ENCODE measurements at regions not wholly inside any gene's neighbourhood (a gene's known extent, or its start where the extent isn't known, plus 50 kb on each side); places are given as distances from the start of the nearest gene placed in this dataset.
"Not testable (repeated sequence)": the region's sequence is repeated elsewhere in the genome, so short reads cannot be mapped to it uniquely, and the experiment has no call there.

GRCh38 chr5:9838916-9839315, 208.8 kb upstream of the TAS2R1 start:
- intact Hi-C loops (cut with DNase I) = no loop called here
- peak; percentile 22 to 87 (median 62) for DNase-seq

GRCh38 chr5:9834871-9835770, 205.0 kb upstream of the TAS2R1 start:
- DNase-seq = peak in 1 of 42 donors; percentile 6
- intact Hi-C loops (cut with DNase I) = no loop called here

DNA sequence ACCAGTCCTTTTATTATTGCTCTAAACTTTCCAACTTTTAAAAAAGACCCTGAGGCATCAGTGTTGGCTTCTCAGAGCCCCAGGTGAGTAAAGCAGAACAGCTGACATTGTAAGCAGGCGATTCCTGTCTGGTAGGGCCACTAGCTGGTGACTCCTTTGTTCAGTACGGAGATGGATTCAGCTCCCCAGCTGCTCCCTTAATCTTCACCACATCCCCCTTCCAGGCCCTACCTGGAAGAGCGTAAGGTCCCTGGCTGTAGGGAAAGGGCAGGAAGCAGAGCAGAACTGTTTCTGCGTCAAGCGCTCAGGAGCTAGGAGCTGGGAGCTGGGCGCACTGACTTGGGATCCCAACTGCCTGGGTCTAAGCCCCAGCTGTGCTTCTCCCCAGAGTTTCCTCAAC, 203.7 kb upstream of the TAS2R1 start:
- intact Hi-C loops (cut with DNase I) = no loop called here
- no peak for DNase-seq

DNA sequence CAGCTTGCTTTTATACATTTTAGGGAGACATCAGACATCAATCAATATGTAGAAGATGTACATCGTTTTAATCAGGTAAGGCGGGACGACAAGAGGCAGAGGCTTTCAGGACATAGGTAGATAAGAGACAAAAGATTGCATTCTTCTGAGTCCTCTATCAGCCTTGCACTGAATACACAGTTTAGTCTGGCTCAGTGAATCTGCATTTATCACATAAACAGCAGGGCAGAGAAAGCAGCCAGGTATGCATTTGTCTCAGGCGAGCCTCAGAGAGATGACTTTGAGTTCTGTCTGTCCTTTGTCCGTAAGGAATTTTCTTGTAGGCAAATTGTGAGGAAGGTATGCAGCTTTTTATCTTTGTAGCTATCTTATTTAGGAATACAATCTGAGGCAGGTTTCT, 202.8 kb upstream of the TAS2R1 start:
- intact Hi-C loops (cut with DNase I) = no loop called here
- no peak for DNase-seq

DNA sequence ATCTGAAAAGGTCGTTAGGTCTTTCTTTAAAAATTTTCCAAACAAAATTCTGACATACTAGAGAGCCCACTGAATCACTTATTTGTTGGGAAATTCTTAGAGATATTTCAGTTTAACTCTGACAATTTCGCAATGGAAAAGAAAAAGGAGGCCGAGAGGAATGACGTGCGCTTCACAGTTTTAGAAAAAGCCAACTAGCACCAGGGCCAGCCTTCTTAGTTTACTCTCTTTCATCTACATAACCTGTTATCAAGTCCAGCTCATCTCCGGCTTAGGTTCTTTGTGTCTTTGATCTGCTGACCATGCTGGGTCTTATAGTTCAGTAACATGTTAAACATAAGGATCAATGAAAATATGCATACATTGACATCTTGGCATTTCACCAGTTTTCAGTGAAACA, 201.7 kb upstream of the TAS2R1 start:
- intact Hi-C loops (cut with DNase I) = no loop called here
- no peak for DNase-seq

DNA sequence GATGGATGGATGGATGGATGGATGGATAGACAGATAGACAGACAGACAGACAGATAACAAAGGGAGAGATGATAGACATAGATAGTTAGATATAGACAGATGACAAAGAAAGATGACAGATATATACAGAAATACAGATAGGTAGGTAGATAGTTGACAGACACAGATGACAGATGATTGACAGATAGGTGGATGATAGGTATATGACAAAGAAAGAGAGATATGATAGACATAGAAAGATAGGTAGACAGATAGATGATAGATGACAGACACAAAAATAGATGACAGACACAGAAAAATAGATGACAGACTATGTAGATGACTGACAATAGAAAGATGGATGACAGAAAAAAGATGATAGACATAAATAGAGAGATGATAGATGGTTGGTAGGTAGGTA, 200.0 kb upstream of the TAS2R1 start:
- no peak for DNase-seq
- intact Hi-C loops (cut with DNase I) = no loop called here

DNA sequence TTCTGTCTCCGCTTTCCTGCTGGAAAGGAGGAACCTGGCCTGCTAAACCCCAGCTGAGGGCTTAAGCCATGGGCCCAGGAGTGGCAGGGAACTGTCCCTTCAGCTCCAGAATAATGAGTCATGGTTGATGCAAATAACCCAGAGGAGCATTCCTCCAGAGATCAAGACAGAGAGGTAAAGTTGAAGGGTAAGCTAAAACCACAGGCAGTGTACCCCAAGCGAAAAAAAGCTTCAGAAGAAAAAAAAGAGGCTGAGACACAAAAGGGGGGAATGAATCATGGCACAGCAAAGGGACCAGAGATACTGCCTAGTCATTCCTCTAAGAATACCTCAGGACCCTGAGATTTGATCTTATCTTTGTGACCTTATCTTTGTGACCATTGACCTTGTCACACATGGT, 199.5 kb upstream of the TAS2R1 start:
- no peak for DNase-seq
- intact Hi-C loops (cut with DNase I) = no loop called here

DNA sequence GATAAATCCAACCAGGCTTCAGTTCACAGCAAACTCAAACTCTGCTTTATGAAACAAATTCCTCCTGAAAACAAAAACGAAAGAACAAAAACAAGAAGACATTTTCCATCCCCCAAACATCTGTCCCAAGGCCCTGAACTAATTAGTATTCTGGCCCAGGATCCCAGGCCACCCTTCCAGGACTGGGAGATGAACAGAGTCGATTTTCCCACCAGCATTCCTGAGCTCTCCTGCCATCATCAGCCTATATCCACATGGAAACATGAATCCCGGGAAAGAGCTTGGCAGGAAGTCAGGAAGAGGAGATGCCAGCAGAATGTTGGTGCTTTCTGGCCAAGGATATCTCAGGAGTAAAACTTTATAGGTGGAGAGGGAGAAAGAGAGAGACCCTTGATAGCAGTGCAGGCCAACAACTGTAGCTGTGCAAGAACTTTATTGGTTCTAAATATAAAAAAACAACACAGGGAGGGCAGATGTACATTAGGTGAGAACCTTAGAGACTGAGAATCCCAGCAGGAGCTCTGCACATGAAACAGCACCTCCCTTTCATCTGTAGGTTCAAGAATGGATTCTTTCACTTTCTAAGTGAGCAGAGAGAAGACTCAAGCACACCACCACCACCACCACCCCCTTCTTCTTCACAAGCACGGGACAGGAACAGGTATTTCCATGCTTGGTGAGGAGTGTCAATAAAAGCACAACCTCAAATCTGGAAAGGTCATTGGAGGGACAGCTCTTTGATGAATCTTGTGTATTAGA, 190.7 kb upstream of the TAS2R1 start:
- peak in 1 of 42 donors; percentile 7 for DNase-seq
- intact Hi-C loops (cut with DNase I) = no loop called here

DNA sequence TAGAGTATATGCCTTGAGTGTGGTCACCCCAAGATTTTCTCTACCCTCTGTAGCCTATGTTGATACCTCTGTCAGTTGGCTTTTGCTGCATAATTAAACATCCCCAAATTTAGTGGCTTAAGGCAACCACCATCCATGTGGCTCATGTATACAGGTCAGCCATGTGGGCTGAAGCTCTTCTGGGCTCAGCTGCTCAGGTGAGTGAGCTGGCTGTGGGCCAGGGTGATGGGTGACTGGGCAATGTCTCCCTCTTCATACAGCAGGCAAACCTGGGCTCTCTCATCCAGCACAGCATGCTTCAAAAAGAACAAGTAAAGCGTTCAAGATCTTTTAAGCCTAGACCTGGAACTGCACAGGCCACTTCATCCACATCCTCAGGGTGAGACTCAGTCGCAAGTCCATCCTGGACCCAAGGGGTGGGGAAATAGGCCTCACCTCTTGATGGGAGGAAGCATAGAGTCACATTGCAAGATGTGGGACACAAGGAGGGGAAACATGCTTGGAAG, 188.2 kb upstream of the TAS2R1 start:
- intact Hi-C loops (cut with DNase I) = no loop called here
- no peak for DNase-seq

GRCh38 chr5:9817819-9818218, 187.7 kb upstream of the TAS2R1 start:
- intact Hi-C loops (cut with DNase I) = no loop called here

GRCh38 chr5:9815051-9815450, 184.9 kb upstream of the TAS2R1 start:
- intact Hi-C loops (cut with DNase I) = no loop called here
- DNase-seq = no peak

More at GRCh38 chr5:9817819-9818218, 187.7 kb upstream of the TAS2R1 start:
- no peak for DNase-seq

GRCh38 chr5:9813305-9813704, 183.2 kb upstream of the TAS2R1 start:
- intact Hi-C loops (cut with DNase I) = no loop called here
- DNase-seq = no peak

- DNase-seq; intact Hi-C loops (cut with DNase I): not testable (repeated sequence)
Observed at GRCh38 chr5:9807366-9807765, 177.2 kb upstream of the TAS2R1 start.

- intact Hi-C loops (cut with DNase I) = no loop called here
Observed at GRCh38 chr5:9801908-9802307, 171.8 kb upstream of the TAS2R1 start.

GRCh38 chr5:9799606-9800005, 169.5 kb upstream of the TAS2R1 start:
- intact Hi-C loops (cut with DNase I) = no loop called here
- no peak for DNase-seq

More at GRCh38 chr5:9801908-9802307, 171.8 kb upstream of the TAS2R1 start:
- DNase-seq = no peak

DNA sequence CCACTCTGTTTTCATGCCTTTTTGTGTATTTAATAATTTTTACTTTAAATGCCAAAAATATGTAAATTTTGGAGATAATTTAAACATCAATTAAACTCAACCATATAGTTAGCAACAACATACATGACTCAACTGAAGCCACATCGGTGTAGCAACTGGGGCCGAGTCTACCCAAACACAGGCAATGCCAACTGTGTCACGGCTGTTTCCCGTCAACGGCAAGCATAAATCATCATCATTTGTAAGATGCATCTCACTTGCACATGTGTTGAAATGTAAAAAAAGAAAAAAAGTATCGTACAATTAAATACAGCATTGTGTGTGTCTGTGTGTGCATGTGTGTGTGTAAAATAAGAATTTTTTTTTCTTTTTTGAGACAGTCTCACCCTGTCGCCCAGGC, 160.1 kb upstream of the TAS2R1 start:
- intact Hi-C loops (cut with DNase I) = no loop called here
- DNase-seq = no peak

DNA sequence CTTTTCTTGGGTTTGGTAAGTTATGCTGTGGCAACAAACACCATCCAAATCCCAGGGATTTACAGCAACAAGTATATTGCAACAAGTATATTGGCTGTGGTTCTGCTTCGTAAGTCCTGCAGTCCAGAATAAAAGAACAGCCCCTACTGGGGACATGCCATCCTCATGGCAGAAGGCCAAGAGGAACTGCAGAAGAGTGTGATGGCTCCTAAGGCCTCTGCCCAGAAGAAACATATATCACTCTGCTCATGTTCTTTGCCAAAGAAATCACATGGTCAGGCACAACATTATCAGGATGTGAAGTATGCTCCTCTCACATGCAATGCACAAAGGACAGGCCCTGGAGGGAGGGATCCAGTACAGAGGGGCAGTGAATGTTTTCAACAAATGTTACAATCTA, 159.6 kb upstream of the TAS2R1 start:
- DNase-seq = peak in 2 of 42 donors; percentile 5 to 12
- intact Hi-C loops (cut with DNase I) = no loop called here

DNA sequence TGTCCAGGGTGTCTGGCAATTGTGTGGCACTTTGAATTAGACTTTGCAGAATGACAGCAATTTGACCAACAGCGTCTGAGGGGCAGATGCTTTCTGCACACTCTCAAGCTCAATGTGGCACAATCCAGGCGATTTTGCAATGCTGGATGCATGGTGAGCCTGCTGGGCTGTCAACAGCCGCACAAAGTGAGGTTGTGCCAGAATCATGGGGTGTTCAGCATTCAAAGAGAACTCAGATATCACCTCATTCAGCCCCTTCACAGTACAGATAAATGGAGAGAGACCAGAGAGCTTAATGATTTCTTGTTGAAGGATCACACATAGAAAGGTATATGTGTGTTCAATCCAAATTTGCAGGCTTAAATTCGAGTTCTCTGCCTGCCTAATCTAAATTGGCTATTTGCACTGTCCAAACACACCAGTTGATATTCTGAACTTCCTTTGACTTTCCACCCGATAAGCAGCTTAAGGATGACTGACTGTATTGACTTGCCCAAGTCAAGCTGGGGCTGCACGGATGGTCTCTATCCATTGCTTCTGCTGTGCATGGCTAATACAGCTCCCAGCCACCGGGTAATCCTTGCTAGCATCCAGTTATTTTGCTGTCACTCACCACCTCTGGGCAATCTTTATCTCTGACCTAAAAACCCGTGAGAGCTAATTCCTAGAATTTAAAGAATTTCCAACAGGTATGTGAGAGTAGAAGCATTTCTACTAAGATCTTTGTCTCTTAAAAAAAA, 157.9 kb upstream of the TAS2R1 start:
- DNase-seq = no peak

More for the DNA sequence above, 157.9 kb upstream of the TAS2R1 start:
- intact Hi-C loops (cut with DNase I) = no loop called here

Data from head of caudate nucleus (tissue), 42 donors.